Right cardiac atrium (tissue), 5 donors: ENCODE measurements at regions not wholly inside any gene's neighbourhood (a gene's known extent, or its start where the extent isn't known, plus 50 kb on each side); places are given as distances from the start of the nearest gene placed in this dataset.
A peak's percentile ranks its signal among the peaks of the same experiment; 100 is the strongest.

Source experiments
- ATAC-seq, 2 donors: fragments of 200-7000 bp; cut with Tn5 transposase; one replicate each; pipeline versions ENCODE4 v1.8.0 to v1.9.1; 2020; ENCODE audit warnings: moderate library complexity in 2 of 2, mild to moderate bottlenecking in 1 of 2
- DNase-seq, 3 donors: peaks; one replicate each; pipeline ENCODE4 v3.0.0-alpha.2; 2020
- H3K27ac ChIP-seq: one replicate; pipeline ENCODE4 v1.5.1; 2013; ENCODE audit warnings: mild to moderate bottlenecking, low read length, control low read depth, moderate library complexity
- H3K27me3 ChIP-seq: one replicate; pipeline ENCODE4 v1.6.1; 2013; ENCODE audit not compliant: control insufficient read depth, insufficient read depth
- H3K4me1 ChIP-seq: one replicate; pipeline ENCODE4 v1.6.1; 2013; ENCODE audit warnings: low read length; ENCODE audit not compliant: control insufficient read depth, insufficient read depth
- H3K4me3 ChIP-seq: one replicate; pipeline ENCODE4 v1.5.1; 2013; ENCODE audit warnings: low read length, control low read depth
- H3K9me3 ChIP-seq: one replicate; pipeline ENCODE4 v1.6.1; 2013; ENCODE audit warnings: low read length; ENCODE audit not compliant: control insufficient read depth
- WGBS: extraction: QIAGEN DNeasy Blood & Tissue Kit; methylation state at CpG from one replicate; pipeline ENCODE4 v1.1.7; 2013; 5-methylcytosine and 5-hydroxymethylcytosine counted together
- intact Hi-C, 4 donors: fragments of 100-400 bp; cut with DNase I; formaldehyde crosslinking; loops; one replicate each; pipeline versions ENCODE4 v1.11.0 to v1.14.0; 2022 to 2023
- donor health status: healthy with polysubstance abuse.
- donor health status: DM: no; HTN: yes; CAD: no.
- donor health status: DM: no; HTN: no; CAD: no.
- donor health status: DM: no; HTN: yes; CAD: no; lungs with severe emphysema.
- donor health status: DM: yes; HTN: yes; CAD: no.

GRCh38 chr6:25105070-25105925, 169.5 kb upstream of the RIPOR2 start:
- no peak for DNase-seq
- intact Hi-C loops: no loop called here
- no peaks in the 10 kb centered on the region for H3K4me1 ChIP-seq
- ATAC-seq: peak in 1 of 2 donors; percentile 71
- no peak overlapping the region for H3K4me3 ChIP-seq
- 72% methylated on average over 7 of the region's 7 CpGs for WGBS
- no peaks in the 10 kb centered on the region for H3K27me3 ChIP-seq
- no peaks in the 10 kb centered on the region for H3K9me3 ChIP-seq
- H3K27ac ChIP-seq: no peak overlapping the region

GRCh38 chr6:25107218-25107617, 171.5 kb upstream of the RIPOR2 start:
- no peak for DNase-seq
- ATAC-seq: no peak
- intact Hi-C loops: no loop called here
- H3K27me3 ChIP-seq: no peaks in the 10 kb centered on the region
- H3K9me3 ChIP-seq: no peaks in the 10 kb centered on the region
- WGBS: 71% methylated on average over 2 of the region's 2 CpGs
- H3K4me3 ChIP-seq: no peak overlapping the region
- no peak overlapping the region for H3K27ac ChIP-seq
- H3K4me1 ChIP-seq: no peaks in the 10 kb centered on the region

GRCh38 chr6:25111782-25112181, 167.4 kb upstream of the CARMIL1 start:
- ATAC-seq (no peak), DNase-seq (no peak)
- Histone ChIP-seq H3K9me3 (no peaks in the 10 kb centered on the region), H3K4me3 (no peak overlapping the region), H3K27me3 (no peaks in the 10 kb centered on the region), H3K27ac (no peak overlapping the region), H3K4me1 (peaks cover 2% of the 10 kb centered on the region)
- WGBS: 99% methylated on average over 1 of the region's 1 CpG
- intact Hi-C loops: no loop called here

DNA sequence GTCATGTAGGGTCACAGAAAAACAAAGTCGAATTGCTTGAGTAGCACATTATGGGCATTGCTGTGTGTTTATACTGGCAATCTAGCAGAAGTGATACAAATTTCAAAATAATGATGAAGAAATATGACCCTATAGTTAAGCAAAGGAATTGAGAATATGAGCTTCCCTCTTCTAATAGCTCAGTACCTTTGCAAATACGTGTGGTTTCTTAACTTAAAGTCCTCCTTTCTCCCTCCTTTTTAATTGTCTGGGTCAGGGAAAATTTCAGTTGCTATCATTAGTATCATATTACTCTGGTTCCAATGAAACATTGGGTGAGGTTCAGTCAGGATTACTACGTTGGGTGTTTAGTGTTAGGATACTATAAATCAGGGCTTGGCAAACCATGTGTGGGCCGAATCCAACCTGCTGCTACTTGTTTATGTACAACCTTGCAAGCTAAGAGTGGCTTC, 166.8 kb upstream of the CARMIL1 start:
- Histone ChIP-seq H3K4me3 (no peak overlapping the region), H3K9me3 (no peaks in the 10 kb centered on the region), H3K27ac (no peak overlapping the region), H3K27me3 (no peaks in the 10 kb centered on the region), H3K4me1 (peaks cover 2% of the 10 kb centered on the region)
- intact Hi-C loops: no loop called here
- 68% methylated on average over 4 of the region's 4 CpGs for WGBS
- ATAC-seq (no peak), DNase-seq (no peak)

DNA sequence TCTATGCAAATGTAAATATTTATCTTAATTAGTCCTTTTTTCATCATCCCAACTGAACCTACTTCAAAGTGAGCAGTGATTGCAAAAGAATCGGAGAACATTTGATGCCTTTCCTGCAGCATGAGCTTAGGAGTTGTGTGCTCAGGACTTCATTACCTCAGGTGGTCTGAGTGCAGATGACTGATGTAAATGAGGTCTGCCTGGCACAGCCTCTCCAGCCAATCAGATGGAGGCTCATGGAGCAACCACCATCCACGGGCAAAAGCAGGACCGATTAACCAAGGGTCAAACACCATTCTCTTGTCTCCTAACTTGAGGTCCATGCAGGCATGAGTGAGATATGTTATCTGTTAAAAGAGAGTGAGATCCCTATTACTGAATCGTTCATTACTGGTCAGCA, 165.7 kb upstream of the CARMIL1 start:
- no peak overlapping the region for H3K4me3 ChIP-seq
- H3K27ac ChIP-seq: no peak overlapping the region
- H3K9me3 ChIP-seq: no peaks in the 10 kb centered on the region
- H3K4me1 ChIP-seq: peaks cover 2% of the 10 kb centered on the region
- H3K27me3 ChIP-seq: no peaks in the 10 kb centered on the region
- ATAC-seq: no peak
- intact Hi-C loops: no loop called here
- 74% methylated on average over 4 of the region's 4 CpGs for WGBS
- DNase-seq: no peak

DNA sequence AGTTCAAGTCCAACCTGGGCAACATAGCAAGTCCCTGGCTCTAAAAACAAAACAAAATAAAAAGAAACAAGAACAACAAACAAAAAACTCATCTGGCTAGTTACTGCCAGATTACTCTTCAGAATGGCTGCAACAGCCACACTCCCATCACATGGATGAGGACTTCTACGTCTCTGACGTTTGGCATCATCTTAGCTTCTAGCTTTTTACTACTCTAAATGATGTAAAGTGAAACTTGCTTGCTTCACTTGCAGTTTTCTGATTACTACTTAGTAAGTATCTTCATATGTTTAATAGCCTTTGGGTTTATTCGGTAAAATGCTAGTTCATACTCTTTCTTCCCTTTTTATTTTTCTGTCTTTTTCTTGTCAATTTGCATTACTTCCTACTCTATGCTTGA, 161.1 kb upstream of the CARMIL1 start:
- intact Hi-C loops: no loop called here
- no peaks in the 10 kb centered on the region for H3K9me3 ChIP-seq
- no peak for DNase-seq
- WGBS: 85% methylated on average over 3 of the region's 3 CpGs
- no peak for ATAC-seq
- H3K4me3 ChIP-seq: no peak overlapping the region
- peaks cover 2% of the 10 kb centered on the region for H3K4me1 ChIP-seq
- no peaks in the 10 kb centered on the region for H3K27me3 ChIP-seq
- no peak overlapping the region for H3K27ac ChIP-seq

- H3K27ac ChIP-seq: no peak overlapping the region
- H3K4me3 ChIP-seq: no peak overlapping the region
- no peaks in the 10 kb centered on the region for H3K27me3 ChIP-seq
- no peaks in the 10 kb centered on the region for H3K9me3 ChIP-seq
- ATAC-seq: no peak
- H3K4me1 ChIP-seq: no peaks in the 10 kb centered on the region
- no peak for DNase-seq
- intact Hi-C loops: no loop called here
Observed at GRCh38 chr6:25121186-25121585, 158.0 kb upstream of the CARMIL1 start.

GRCh38 chr6:25122001-25122400, 157.2 kb upstream of the CARMIL1 start:
- intact Hi-C loops: no loop called here

DNA sequence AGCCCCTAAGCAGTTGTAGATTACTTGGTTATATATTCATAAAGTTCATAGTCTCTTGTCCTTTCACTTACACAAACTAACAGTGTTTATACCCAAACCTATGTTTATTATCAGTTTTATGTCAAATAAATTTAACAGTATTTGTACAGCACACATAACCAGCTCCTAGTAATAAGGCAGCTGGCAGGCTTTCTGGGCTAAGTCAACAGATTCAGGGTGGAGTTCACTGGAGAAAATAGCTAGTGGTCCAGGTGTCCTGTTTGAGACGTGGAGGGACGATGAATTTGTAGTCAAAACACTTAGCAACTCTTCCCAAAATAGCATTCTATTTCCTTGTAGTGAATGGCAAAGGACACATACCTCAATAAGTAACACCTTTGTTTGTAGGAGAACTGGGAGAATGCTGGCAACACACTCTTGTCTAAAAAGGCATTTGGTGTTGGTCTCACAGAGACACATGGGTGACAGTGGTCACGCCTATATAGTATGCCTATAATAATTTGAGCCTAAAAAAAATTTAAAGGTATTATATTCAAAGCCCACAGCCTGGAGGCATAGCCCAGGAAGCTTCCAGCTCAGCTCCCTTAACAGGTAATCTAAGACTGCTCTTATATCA, 156.4 kb upstream of the CARMIL1 start:
- H3K4me1 ChIP-seq: no peaks in the 10 kb centered on the region
- ATAC-seq (peak in 1 of 2 donors; percentile 35), DNase-seq (no peak)
- H3K9me3 ChIP-seq: no peaks in the 10 kb centered on the region
- no peak overlapping the region for H3K4me3 ChIP-seq
- 50% methylated on average over 3 of the region's 3 CpGs for WGBS
- no peaks in the 10 kb centered on the region for H3K27me3 ChIP-seq
- intact Hi-C loops: no loop called here
- H3K27ac ChIP-seq: peak overlapping the region; percentile 17

More at GRCh38 chr6:25122001-25122400, 157.2 kb upstream of the CARMIL1 start:
- ATAC-seq (peak; percentile 80 to 94), DNase-seq (peak; percentile 41 to 84 (median 73))
- H3K4me3 ChIP-seq: no peak overlapping the region
- 37% methylated on average over 2 of the region's 2 CpGs for WGBS
- H3K4me1 ChIP-seq: no peaks in the 10 kb centered on the region
- no peaks in the 10 kb centered on the region for H3K27me3 ChIP-seq
- no peak overlapping the region for H3K27ac ChIP-seq
- H3K9me3 ChIP-seq: no peaks in the 10 kb centered on the region

- 81% methylated on average over 2 of the region's 2 CpGs for WGBS
- Histone ChIP-seq H3K27ac (no peak overlapping the region), H3K4me3 (no peak overlapping the region), H3K9me3 (no peaks in the 10 kb centered on the region), H3K27me3 (no peaks in the 10 kb centered on the region), H3K4me1 (peaks cover 1% of the 10 kb centered on the region)
- ATAC-seq: no peak
- DNase-seq: no peak
- intact Hi-C loops: no loop called here
Observed at GRCh38 chr6:25124216-25124715, 154.9 kb upstream of the CARMIL1 start.

GRCh38 chr6:25125736-25126135, 153.4 kb upstream of the CARMIL1 start:
- intact Hi-C loops: no loop called here
- no peaks in the 10 kb centered on the region for H3K9me3 ChIP-seq
- peaks cover 1% of the 10 kb centered on the region for H3K4me1 ChIP-seq
- no peak for DNase-seq
- H3K27me3 ChIP-seq: no peaks in the 10 kb centered on the region
- no peak overlapping the region for H3K4me3 ChIP-seq
- 86% methylated on average over 5 of the region's 5 CpGs for WGBS
- no peak for ATAC-seq
- no peak overlapping the region for H3K27ac ChIP-seq
